HCT116 (cell line): ENCODE measurements at regions not wholly inside any gene's neighbourhood (a gene's known extent, or its start where the extent isn't known, plus 50 kb on each side); places are given as distances from the start of the nearest gene placed in this dataset.

ENCODE experiments used
- CEBPB ChIP-seq: IDR thresholded peaks from 2 replicates; pipeline ENCODE4 v1.6.1; 2012; ENCODE audit warnings: low read depth
- EGR1 ChIP-seq: IDR thresholded peaks from 2 replicates; pipeline ENCODE4 v1.6.1; 2012; ENCODE audit warnings: low read depth
- ELF1 ChIP-seq: IDR thresholded peaks from 2 replicates; pipeline ENCODE4 v1.6.1; 2012; ENCODE audit warnings: low read depth, borderline replicate concordance
- EZH2 ChIP-seq: fragments of 200-600 bp; sonication (generic); IDR thresholded peaks from 2 replicates; pipeline ENCODE4 v1.6.1; 2017; ENCODE audit warnings: antibody characterized with exemption, mixed run types
- EZH2phosphoT487 ChIP-seq: fragments of 200-600 bp; IDR thresholded peaks from 2 replicates; pipeline ENCODE4 v1.6.1; 2018; ENCODE audit warnings: antibody characterized with exemption, borderline replicate concordance
- POLR2A ChIP-seq: IDR thresholded peaks from 2 replicates; pipeline ENCODE4 v1.7.0; 2011; ENCODE audit warnings: borderline replicate concordance; ENCODE audit not compliant: insufficient read depth, insufficient read length; ENCODE audit errors: extremely low read depth
- POLR2AphosphoS5 ChIP-seq: IDR thresholded peaks from 2 replicates; pipeline ENCODE4 v1.6.1; 2011; ENCODE audit warnings: mild to moderate bottlenecking, low read depth, low read length, moderate library complexity
- RAD21 ChIP-seq: IDR thresholded peaks from 2 replicates; pipeline ENCODE4 v1.6.1; 2012; ENCODE audit warnings: low read depth, mild to moderate bottlenecking
- TCF7L2 ChIP-seq: IDR thresholded peaks from 2 replicates; pipeline ENCODE4 v1.7.0; 2011; ENCODE audit warnings: borderline replicate concordance, inconsistent platforms; ENCODE audit not compliant: insufficient read depth, insufficient read length; ENCODE audit errors: extremely low read depth
- ZFX ChIP-seq: fragments of 450-650 bp; IDR thresholded peaks from 2 replicates; pipeline ENCODE4 v1.6.1; 2017
- TF ChIP-seq, protein P1 (sequence below), 3 experiments: fragments of 200-600 bp in 1 of 3; sonication (generic) in 1 of 3; IDR thresholded peaks in 2 of 3; conservative IDR thresholded peaks in 1 of 3; 2 replicates each; pipeline ENCODE4 v1.5.1; 2012 to 2017; ENCODE audit warnings: low read depth in 2 of 3, low read length in 2 of 3, antibody characterized with exemption in 1 of 3, borderline replicate concordance in 1 of 3, control low read depth in 1 of 3, mild to moderate bottlenecking in 1 of 3, mixed read lengths in 1 of 3, mixed run types in 1 of 3, moderate library complexity in 1 of 3; ENCODE audit not compliant: insufficient read depth in 1 of 3
- TF ChIP-seq, protein P2 (sequence below): IDR thresholded peaks from 2 replicates; pipeline ENCODE4 v1.6.1; 2012; ENCODE audit warnings: low read depth

DNA sequence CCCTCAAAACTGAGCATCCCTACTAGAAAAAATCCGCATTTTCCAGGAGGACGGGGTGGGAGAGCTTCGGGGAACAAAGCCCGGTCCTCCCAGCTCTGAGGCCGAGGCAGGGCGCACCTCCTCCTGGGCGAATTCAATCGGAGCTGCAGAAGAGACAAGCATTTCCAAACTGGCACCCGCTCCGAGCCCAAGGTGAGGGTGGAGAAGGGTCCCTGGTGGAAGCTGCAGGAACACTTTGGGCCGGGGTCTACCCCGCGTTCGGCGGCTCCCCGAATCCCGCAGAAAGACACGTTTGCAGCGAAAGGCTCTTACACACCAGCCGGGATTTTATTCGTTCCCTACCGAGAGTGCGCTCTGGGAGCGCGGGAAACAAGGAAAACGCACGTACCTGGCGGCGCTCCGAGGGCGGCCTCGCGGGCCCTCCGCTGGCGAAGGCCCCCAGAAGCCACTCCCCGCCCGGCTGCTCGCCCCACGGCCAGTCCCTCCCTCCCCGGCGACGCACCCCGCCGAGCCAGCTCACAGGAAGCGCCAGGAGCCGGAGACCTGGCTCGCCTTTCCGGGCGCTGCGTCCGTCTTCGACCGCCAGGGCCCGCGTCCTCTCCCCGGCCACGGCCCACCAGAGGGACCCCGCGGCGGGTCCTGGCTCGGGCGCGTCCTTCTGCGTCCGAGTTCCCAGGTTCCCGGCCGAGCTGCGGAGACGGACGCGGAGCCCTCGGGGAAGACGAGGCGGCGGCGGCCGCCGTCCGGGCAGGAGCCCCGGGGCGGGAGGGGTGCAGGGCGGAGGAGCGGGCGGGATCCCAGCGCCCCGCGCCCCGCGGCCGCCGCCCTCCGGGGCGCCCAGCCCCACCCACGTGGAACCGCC lies 49.8 kb upstream of the BAHCC1 start:
- TF ChIP-seq EZH2 (no peak), POLR2AphosphoS5 (peak; percentile 61), RAD21 (no peak; the same call in 1 of the 2 replicates), ZFX (peak; percentile 83; the same call in 1 of the 2 replicates), TCF7L2 (no peak), EZH2phosphoT487 (no peak), EGR1 (no peak), POLR2A (peak; percentile 45), CEBPB (no peak), ELF1 (no peak)
- TF ChIP-seq, protein P1, sequence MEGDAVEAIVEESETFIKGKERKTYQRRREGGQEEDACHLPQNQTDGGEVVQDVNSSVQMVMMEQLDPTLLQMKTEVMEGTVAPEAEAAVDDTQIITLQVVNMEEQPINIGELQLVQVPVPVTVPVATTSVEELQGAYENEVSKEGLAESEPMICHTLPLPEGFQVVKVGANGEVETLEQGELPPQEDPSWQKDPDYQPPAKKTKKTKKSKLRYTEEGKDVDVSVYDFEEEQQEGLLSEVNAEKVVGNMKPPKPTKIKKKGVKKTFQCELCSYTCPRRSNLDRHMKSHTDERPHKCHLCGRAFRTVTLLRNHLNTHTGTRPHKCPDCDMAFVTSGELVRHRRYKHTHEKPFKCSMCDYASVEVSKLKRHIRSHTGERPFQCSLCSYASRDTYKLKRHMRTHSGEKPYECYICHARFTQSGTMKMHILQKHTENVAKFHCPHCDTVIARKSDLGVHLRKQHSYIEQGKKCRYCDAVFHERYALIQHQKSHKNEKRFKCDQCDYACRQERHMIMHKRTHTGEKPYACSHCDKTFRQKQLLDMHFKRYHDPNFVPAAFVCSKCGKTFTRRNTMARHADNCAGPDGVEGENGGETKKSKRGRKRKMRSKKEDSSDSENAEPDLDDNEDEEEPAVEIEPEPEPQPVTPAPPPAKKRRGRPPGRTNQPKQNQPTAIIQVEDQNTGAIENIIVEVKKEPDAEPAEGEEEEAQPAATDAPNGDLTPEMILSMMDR (IDR thresholded peaks at IDR 0.05 in 2 of 3, conservative IDR thresholded peaks at IDR 0.05 in 1 of 3; ENCODE audit: borderline replicate concordance in 1 of 3, insufficient read depth in 1 of 3, low read depth in 2 of 3, low read length in 2 of 3): peak in 1 of 3 experiments; percentile 36; a peak in 1 of 6 replicates
- TF ChIP-seq, protein P2, sequence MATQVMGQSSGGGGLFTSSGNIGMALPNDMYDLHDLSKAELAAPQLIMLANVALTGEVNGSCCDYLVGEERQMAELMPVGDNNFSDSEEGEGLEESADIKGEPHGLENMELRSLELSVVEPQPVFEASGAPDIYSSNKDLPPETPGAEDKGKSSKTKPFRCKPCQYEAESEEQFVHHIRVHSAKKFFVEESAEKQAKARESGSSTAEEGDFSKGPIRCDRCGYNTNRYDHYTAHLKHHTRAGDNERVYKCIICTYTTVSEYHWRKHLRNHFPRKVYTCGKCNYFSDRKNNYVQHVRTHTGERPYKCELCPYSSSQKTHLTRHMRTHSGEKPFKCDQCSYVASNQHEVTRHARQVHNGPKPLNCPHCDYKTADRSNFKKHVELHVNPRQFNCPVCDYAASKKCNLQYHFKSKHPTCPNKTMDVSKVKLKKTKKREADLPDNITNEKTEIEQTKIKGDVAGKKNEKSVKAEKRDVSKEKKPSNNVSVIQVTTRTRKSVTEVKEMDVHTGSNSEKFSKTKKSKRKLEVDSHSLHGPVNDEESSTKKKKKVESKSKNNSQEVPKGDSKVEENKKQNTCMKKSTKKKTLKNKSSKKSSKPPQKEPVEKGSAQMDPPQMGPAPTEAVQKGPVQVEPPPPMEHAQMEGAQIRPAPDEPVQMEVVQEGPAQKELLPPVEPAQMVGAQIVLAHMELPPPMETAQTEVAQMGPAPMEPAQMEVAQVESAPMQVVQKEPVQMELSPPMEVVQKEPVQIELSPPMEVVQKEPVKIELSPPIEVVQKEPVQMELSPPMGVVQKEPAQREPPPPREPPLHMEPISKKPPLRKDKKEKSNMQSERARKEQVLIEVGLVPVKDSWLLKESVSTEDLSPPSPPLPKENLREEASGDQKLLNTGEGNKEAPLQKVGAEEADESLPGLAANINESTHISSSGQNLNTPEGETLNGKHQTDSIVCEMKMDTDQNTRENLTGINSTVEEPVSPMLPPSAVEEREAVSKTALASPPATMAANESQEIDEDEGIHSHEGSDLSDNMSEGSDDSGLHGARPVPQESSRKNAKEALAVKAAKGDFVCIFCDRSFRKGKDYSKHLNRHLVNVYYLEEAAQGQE: no peak
